ENCODE measurements at regions not wholly inside any gene's neighbourhood (a gene's known extent, or its start where the extent isn't known, plus 50 kb on each side); places are given as distances from the start of the nearest gene placed in this dataset.

DNA sequence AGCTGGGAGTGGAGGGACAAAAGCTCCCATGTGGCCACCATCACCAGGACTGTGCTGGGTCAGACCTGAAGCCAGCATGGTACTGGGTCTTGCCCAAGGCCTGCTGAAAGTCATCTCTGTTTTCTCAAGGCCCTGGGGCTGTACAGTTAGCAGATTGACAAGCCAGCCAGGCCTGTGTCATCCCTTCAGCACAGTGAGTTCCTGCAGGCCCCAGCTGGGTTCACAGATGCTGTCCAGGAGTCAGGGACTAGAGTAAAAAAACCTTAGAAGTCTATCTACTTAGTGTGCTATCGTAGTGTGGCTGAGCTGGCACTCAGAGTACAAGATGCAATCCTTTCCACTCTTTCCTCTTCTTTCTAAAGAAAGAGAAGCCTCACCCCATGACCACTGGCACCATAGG lies 246.0 kb upstream of the NAALADL2 start:
- Histone ChIP-seq H3K27ac (ENCODE audit: control insufficient read depth, insufficient read depth, low read length) (no peak overlapping the region), H3K9me1 (ENCODE audit: control insufficient read depth, extremely low read depth, insufficient read depth, low read length) (no peaks in the 10 kb centered on the region), H3K4me2 (ENCODE audit: control insufficient read depth, extremely low read depth, insufficient read depth, low read depth, low read length) (no peak overlapping the region), H3K79me2 (ENCODE audit: control insufficient read depth, insufficient read depth, low read length) (no peaks in the 10 kb centered on the region), H3K9ac (ENCODE audit: control insufficient read depth, extremely low read depth, insufficient read depth, low read length) (no peak overlapping the region), H3K4me3 (ENCODE audit: control insufficient read depth in 2 of 3, extremely low read depth in 1 of 3, insufficient read depth in 2 of 3, low read depth in 1 of 3, low read length in 3 of 3) (no peak overlapping the region), H3K9me3 (ENCODE audit: control insufficient read depth, low read depth, low read length) (no peaks in the 10 kb centered on the region), H3K27me3 (ENCODE audit: control insufficient read depth, extremely low read depth, insufficient read depth, low read length) (no peaks in the 10 kb centered on the region), H4K20me1 (ENCODE audit: control insufficient read depth, extremely low read depth, insufficient read depth, low read length) (no peaks in the 10 kb centered on the region), H3K36me3 (ENCODE audit: control insufficient read depth in 2 of 2, extremely low read depth in 1 of 2, insufficient read depth in 2 of 2, low read length in 2 of 2) (no peaks in the 10 kb centered on the region), H3K4me1 (ENCODE audit: control insufficient read depth, extremely low read depth, insufficient read depth, low read length) (no peaks in the 10 kb centered on the region), H2AFZ (ENCODE audit: control insufficient read depth, low read length) (no peak overlapping the region)
- DNase-seq (ENCODE audit: low read depth, low spot score) (no peak), FAIRE-seq (no peak)
- dilution Hi-C loops (cut with MboI; ENCODE audit: extremely low pct_ligation_motif_present, low sequenced_read_pairs), result no loop called here
- TF ChIP-seq, protein P1, sequence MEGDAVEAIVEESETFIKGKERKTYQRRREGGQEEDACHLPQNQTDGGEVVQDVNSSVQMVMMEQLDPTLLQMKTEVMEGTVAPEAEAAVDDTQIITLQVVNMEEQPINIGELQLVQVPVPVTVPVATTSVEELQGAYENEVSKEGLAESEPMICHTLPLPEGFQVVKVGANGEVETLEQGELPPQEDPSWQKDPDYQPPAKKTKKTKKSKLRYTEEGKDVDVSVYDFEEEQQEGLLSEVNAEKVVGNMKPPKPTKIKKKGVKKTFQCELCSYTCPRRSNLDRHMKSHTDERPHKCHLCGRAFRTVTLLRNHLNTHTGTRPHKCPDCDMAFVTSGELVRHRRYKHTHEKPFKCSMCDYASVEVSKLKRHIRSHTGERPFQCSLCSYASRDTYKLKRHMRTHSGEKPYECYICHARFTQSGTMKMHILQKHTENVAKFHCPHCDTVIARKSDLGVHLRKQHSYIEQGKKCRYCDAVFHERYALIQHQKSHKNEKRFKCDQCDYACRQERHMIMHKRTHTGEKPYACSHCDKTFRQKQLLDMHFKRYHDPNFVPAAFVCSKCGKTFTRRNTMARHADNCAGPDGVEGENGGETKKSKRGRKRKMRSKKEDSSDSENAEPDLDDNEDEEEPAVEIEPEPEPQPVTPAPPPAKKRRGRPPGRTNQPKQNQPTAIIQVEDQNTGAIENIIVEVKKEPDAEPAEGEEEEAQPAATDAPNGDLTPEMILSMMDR (optimal IDR thresholded peaks at IDR 0.05 in 1 of 3, IDR thresholded peaks at IDR 0.05 in 1 of 3, conservative IDR thresholded peaks at IDR 0.05 in 1 of 3; ENCODE audit: extremely low read depth in 1 of 3, insufficient read depth in 2 of 3, low read length in 3 of 3), result no peak
- no peak for TF ChIP-seq EZH2 (IDR thresholded peaks at IDR 0.05; ENCODE audit: low read length)

DNA sequence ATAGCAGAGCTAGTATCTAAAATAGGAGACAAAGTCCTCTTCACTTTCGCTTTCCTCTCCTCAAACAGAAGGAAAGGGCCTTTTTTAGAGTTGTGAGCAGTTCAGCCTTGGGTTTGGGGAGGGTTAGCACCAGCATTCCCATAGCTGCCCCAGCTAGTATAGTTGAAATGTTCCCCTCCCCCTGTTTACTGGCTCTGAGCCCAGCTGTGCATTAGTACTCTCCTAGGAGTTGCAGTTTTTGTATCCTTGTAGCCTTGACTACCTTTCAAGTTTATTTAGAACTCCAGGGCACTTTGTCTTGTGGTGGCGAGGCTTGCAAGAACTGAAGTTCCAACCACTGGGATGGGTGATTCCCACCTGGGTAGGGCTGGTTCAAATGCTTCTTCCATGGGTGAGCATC lies 245.1 kb upstream of the NAALADL2 start:
- no peaks in the 10 kb centered on the region for H4K20me1 ChIP-seq (ENCODE audit: control insufficient read depth, extremely low read depth, insufficient read depth, low read length)
- no peaks in the 10 kb centered on the region for H3K9me3 ChIP-seq (ENCODE audit: control insufficient read depth, low read depth, low read length)
- no peaks in the 10 kb centered on the region for H3K27me3 ChIP-seq (ENCODE audit: control insufficient read depth, extremely low read depth, insufficient read depth, low read length)
- no peaks in the 10 kb centered on the region for H3K4me1 ChIP-seq (ENCODE audit: control insufficient read depth, extremely low read depth, insufficient read depth, low read length)
- no peak overlapping the region for H3K9ac ChIP-seq (ENCODE audit: control insufficient read depth, extremely low read depth, insufficient read depth, low read length)
- dilution Hi-C loops (cut with MboI; ENCODE audit: extremely low pct_ligation_motif_present, low sequenced_read_pairs), result no loop called here
- H3K9me1 ChIP-seq (ENCODE audit: control insufficient read depth, extremely low read depth, insufficient read depth, low read length), result no peaks in the 10 kb centered on the region
- TF ChIP-seq, protein P1 (optimal IDR thresholded peaks at IDR 0.05 in 1 of 3, IDR thresholded peaks at IDR 0.05 in 1 of 3, conservative IDR thresholded peaks at IDR 0.05 in 1 of 3; ENCODE audit: extremely low read depth in 1 of 3, insufficient read depth in 2 of 3, low read length in 3 of 3), result no peak
- no peak for TF ChIP-seq EZH2 (IDR thresholded peaks at IDR 0.05; ENCODE audit: low read length)
- DNase-seq (ENCODE audit: low read depth, low spot score) (no peak), FAIRE-seq (no peak)
- no peaks in the 10 kb centered on the region for H3K36me3 ChIP-seq (ENCODE audit: control insufficient read depth in 2 of 2, extremely low read depth in 1 of 2, insufficient read depth in 2 of 2, low read length in 2 of 2)
- no peak overlapping the region for H3K4me2 ChIP-seq (ENCODE audit: control insufficient read depth, extremely low read depth, insufficient read depth, low read depth, low read length)
- H3K4me3 ChIP-seq (ENCODE audit: control insufficient read depth in 2 of 3, extremely low read depth in 1 of 3, insufficient read depth in 2 of 3, low read depth in 1 of 3, low read length in 3 of 3), result no peak overlapping the region
- no peak overlapping the region for H3K27ac ChIP-seq (ENCODE audit: control insufficient read depth, insufficient read depth, low read length)
- H2AFZ ChIP-seq (ENCODE audit: control insufficient read depth, low read length), result no peak overlapping the region
- no peaks in the 10 kb centered on the region for H3K79me2 ChIP-seq (ENCODE audit: control insufficient read depth, insufficient read depth, low read length)

Data from keratinocyte (primary cell).